ENCODE measurements at regions not wholly inside any gene's neighbourhood (a gene's known extent, or its start where the extent isn't known, plus 50 kb on each side); places are given as distances from the start of the nearest gene placed in this dataset.
A peak's percentile ranks its signal among the peaks of the same experiment; 100 is the strongest.

DNA sequence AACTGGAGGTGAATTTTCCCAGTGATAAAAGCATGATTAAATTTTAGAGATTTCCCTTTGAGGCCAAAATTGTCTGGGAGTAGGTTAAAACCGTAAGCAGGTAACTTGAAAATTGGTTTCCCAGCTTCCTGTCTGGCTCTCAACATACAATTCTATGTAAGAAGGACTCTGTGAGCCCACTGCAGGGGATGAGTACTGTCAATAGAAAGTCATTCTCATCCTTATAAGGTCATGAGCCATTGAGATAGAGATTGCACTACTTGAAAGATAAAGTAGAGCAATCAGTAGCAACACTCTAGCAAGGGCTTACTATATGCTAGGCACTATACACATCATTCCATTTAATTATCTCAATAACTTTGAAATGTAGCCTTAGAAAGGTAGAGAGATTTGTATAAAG lies 225.6 kb upstream of the HMGA2 start:
- no peak for DNase-seq

DNA sequence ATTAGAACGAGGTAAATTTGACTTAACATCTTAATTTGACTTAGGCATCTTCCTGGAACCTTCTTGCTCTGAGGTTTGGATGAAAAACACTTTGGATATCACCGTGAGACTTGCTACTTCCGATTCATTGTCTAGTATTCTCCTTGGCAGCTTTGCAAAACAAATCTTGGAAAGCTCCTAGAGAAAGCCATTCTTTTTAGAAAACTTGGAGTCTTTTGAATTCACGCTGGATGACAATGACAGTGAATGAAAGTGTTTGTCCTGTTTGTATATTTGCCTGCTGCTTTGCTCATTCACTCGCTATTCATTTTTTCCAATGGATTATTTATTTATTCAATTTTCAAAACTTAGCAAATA lies 222.1 kb upstream of the HMGA2 start:
- DNase-seq = no peak

DNA sequence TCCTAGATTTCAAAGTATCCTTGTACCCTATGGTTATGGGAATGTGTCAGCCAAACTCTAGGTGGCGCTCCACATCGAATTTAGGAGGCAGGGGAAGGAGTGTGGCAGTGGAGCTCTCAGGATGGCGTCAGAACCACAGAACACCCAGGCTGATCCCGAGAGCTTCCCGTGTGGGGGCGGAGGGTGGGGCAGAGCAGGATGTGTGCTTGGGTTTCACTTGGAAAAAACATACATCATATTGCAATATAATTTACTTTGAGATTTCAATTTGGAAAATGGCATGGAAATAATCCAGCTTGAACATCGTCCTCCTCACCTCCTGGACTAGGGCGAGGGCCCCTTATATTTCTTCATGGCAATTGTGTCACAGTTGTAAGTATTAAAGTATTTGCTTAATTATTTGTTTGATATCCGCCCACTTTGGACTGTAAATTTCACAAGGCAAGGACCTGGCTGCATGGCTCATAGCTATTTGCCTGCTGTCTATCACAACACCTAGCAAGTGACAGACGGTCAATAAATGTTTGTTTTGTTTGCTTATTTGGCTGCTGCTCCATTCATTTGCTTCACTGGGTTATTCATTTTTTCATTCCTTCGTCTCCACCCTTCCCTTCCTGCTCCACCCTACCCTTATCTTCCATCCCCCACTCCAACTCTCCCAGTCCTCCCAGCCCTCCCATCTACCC lies 221.5 kb upstream of the HMGA2 start:
- peak in 1 of 4 experiments; percentile 2 for DNase-seq

DNA sequence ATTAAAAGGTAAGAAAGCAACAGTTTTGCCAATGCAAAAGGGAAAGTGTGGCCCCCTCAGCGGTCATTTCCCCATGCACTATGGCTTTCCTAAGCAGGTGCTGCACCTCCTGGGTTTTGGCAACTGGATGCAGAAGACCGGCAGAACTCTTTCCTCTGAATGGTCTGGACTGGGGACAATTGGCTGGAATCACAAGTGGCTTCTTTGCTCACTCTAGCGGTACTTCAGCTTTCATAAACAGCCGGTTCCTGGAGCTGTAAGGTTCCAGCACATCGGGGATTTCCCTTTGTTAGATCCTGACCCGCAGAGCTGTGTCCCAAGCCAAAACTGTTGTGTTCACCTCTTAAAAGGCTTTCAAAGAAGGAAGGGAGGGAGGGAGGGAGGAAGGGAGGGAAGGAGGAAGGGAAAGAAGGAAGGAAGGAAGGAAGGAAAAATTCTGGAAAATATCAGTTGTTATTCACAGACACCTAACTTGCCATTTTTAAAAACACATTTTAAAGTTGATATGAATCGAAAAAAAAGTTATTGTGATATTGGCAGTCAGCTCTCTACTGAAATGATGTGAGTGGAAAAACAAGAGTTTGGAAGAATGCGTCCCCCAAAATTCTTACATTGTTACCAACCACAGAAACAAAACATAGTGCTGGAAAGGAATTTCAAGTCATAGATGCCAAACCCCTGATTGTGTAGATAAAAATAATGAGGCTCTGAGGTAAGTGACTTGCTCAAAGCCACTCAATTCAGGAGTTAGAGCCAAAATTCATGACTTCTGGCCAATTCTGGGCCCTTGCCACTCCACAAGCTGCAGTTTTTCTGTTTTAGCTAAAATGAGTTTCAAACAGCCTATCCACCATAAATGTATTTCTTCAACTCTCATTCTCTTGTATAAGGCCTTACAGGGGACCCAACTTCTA lies 220.6 kb upstream of the HMGA2 start:
- DNase-seq = no peak

DNA sequence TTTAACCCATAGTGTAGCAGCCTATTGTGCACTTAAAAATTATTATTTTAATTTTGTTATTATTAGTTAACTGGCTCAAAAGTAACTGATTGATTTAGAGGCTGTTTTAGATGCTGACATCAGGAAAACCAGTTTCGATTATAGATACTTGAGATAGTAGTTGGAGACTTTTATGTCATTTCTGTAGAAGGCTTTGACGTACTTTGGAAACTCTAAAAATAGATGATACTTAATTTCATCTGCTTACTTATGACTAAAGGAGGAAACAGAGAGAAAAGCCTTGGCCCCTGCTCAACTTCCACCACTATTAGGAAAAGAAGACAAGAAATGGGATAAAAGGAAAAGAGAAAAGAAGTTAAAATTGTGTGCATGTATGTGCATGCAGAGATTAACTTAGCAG lies 219.3 kb upstream of the HMGA2 start:
- no peak for DNase-seq

DNA sequence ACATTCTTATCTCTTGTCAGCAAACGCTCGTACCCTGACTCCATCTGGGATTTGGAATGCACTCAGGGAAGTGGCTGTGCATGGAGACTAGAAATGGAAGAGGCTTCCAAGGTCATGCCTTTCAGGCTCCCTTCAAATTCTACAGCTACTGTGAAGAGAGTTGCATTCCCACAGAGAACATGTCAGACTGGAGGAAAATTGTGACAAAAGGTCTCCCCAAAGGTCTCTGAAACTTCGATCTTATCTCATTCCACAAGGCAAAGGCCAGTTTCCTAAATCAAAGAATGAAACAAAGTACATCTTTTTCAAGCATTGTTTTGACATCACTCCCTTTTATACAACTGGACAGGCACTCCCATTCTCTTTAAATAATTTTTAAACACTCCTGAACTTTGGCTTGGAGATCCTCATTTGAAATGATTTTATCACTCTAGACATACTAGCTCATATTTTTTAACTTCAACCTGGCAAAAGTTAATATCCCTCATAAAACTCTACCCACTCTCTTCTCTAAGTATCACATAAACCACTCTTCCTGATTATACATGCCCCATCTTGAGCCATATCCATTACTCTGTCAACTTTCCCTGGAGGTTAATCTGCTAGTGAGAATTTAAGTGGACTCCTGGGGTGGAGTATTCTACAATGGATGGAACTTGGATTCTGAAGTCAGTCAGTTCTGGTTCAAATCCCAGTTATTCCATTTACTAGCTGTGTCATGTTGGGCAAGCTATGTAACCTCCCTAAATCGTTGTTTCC lies 218.1 kb upstream of the HMGA2 start:
- no peak for DNase-seq

DNA sequence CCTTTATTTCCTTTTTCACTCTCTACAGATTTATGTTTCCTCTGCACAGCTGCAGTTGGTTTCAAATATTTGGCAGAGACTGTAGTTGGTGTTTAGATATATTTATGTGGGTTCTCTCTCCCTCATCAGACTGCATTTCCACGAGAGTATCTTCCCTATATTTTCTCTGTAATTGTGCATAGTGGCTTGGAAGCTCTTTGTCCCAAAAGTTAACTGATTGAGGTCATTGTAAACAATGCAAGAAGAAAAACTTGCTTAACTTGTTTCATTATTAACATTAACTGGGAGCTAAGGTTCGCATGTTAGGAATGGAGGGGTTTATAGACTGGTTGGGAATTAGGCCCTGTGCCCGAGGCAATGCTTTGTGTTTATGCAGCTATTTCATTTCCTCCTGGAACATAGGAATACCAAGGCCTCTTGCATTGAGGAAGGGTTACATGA lies 216.9 kb upstream of the HMGA2 start:
- no peak for DNase-seq

DNA sequence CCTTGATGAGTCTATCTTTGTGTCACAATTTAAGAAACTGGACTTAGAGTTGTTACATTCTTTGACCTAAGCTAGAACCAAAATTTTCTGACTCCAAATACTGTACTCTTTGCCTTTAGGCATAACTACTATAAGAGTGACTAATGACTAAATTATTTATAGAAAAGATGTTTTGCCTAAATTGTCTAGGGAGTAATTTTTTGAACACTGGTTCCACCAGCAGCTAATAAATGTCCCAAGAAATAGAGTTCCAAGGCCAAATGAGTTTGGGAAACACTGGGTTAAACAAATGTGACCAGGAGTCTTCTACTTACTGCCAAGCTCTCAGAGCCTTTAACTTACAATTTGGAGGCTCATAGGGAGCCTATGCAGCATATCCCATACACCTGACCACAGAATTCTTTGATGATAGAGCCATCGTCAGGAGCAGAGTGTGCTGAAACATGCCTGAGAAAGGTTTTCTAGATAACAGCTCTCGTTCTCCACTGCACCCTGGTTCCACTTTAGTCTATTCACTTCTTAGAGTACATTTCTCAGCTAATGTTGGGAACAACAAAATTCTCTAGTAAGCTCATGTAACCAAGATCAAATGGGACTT lies 215.9 kb upstream of the HMGA2 start:
- no peak for DNase-seq

DNA sequence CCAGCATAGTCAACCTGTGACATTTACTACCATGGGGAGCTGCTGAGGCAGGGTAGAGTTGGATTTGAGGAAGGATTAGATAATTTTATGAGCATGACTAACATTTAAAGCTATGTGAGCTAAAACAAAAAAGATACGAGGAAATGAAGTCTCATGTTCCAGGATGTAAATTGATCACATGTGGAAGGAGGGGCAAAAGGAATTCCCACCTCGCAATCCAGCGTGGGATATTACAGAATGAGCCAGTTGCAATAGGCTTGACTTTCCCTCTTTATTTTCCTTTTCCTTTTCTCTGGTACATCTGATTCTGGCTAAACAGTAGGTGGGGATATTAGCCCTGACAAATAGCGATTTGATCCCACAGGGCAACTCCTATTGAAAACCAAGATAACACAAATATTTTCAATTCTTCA lies 214.9 kb upstream of the HMGA2 start:
- DNase-seq = no peak

DNA sequence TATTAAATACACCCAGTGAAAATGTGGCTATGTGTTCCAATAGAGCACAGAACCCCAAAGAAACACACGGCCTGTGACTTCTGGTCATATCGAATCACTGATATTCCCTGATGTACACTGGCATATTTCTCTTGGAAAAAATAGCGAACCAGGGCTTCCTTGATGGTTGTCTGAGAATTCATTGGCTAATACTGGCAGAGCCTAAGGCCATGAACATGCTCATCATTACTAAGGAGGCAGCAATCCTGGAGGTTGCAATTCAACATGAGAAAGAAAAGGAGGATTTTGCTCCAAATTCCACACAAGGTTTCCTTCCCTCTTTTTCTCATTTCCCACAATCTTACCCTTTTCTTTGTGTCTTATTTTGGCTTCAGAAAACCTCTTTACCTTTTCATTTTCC lies 212.9 kb upstream of the HMGA2 start:
- DNase-seq = no peak

DNA sequence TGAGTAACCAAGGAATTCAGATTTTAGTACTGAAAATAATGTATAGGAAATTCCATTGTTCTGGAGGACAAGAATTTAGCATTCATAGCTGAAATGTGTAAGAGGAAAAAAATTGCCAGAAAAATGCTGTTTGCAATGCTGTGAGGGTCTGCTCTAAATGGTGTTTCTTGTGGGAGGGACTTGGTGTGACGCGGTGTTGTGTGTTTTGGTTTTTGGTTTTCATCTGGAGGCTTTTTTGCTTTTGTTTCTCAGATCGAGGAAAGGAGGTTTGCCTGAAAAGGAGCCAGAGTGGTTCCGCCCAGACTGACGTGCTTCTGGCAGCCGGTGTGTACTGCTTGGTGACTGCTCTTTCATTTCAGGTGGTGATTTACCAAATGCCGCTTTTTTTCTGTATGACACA lies 211.8 kb upstream of the HMGA2 start:
- no peak for DNase-seq

DNA sequence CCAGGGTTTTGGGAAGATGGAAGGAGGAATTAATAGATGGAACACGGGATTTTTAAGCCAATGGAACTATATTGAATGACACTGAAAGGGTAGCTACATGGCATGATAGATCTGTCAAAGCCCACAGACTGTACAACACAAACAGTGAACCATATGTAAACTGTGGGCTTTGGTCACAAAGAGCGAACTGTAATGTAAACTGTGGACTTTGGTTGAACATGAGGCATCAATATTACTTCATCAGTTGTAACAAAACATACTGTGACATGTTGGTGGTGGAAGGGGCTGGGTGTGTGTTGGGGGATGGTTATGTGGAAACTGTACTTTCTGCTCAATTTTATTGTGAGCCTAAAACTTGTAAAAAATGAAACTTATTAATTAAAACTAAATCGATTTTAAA lies 210.6 kb upstream of the HMGA2 start:
- DNase-seq = no peak

DNA sequence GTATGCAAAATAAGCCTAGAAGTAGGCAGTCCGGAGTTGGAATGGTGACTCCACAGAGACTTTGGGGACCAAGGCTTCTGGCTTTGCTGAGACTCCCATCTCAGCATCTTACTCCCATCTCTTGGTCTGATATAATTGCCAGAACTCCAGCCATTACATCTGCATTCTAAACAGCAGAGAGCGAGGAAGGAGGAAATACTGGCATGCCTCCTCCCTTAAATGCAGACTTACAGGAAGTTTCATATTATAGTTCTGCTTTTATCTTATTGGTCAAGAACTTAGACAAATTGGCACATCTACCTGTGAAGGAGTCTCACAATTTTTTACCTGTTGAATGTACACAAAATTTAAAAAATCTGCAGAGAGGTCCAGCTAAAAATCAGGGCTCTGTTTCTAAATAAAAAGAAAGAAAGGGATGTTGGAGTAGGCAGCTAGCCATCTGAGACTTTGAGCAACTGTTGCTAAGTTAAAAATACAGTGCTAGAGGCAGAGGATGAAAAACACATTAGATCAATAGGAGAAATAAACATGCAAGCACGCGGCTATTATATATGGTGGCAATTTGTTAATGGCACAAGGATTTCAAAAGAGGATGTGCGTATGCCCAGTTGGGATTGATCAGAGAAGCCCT lies 209.9 kb upstream of the HMGA2 start:
- no peak for DNase-seq

DNA sequence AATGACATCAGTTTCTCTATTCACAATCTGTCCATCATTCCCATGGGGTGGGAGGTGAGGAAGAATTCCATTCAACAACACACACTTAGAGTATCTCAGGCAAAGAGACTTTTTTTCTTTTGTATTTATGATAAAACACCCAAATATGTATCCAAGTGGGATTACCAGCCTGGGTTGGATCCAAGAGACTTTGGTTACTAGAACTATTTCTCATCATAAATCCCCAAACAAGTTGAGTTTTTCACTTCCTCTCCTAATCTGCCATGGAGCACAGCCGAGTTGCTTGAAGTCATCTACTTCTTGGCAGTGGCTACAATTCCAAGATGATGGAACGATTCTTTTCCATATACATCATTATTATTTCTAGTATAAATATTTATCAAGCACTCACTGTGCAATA lies 209.2 kb upstream of the HMGA2 start:
- DNase-seq = no peak

DNA sequence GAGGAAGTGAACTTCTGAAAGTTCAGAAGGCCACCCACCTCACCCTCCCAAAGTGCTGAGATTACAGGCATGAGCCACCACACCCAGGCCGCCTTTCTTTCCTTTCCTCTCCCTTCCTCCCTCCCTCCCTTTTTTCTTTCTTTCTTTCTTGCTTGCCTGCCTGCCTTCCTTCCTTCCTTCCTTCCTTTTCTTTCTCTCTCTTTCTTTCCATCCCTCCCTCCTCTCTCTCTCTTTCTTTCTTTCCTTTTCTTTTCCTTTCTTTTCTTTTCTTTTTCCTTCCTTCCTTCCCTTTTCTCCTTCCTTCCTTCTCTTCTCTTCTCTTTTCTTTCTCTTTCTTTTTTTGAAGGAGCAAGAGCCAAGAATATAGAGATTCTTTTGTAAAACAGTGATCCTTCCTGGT lies 208.3 kb upstream of the HMGA2 start:
- no peak for DNase-seq

DNA sequence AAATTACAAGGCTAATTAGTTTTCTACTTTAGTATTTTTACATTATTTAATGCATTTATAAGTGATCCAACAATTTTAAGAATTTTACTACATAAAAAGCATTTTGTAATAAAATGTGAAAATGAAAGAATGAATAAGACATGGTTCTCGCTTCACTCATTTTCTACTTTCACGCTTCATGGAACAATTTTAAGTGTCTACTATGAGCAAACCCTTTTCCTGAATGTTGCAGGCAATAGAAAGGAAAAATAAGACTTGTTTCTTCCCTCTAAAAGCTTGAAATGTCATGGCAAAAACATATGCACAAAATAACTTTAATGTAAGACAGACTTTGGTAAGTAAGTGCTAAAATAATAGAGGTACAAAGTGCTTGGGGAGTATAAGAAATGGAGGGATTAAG lies 205.7 kb upstream of the HMGA2 start:
- DNase-seq = no peak

DNA sequence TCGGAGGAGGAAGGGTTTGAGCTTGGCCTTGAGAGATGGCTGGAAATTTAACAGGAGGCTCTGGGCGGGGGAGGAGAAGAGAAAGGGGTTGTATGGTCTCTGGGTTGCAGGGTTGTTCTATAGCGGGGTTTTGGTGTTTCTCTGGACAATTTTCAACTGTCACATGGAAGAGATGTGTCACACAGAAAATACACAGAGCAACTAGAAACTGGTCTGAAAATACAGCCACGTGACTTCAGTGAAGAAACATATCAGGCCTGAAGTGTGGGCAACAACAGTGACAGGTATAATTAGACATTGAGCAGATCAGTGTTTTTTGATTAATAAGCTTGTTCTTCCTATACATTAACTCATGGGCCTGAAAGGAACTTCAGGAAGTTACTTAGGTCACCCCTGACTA lies 205.3 kb upstream of the HMGA2 start:
- DNase-seq = no peak

DNA sequence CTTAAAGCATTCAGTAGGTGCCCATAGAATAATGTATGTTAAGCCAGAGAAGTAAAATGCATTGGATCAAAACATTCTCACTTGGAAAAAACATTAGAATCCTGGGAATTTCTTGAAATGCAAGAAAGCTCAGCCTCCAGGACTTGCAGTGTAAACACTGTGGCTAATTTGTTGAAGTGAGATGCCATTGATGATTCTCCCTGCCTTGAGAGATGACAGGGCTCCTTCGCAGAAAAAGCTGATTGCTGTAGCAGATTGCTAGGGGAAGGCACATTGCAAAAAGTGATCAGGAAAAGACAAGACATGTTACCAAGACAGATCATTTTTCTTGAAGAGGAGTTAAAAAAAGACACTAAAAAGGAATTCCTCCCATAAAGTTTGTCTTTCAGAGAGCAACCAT lies 204.2 kb upstream of the HMGA2 start:
- no peak for DNase-seq

DNA sequence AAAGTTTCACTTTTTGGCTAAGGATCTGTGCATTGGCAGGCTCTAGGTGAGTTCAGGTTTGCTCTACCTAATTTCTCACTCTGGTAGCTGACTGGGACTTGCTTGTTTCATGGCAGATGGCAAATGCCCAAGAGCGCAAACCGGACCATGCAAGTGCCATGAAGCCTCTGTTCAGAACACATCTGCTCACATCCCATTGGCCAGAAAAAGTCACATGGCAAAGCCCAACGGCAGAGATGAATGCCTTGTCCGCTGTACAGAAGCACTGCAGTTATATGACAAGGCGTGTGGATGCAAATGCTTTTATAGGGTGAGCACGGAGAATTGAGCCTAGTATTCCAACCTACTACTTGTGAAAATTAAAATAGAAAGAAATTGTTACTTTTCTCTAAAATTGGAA lies 202.2 kb upstream of the HMGA2 start:
- no peak for DNase-seq

DNA sequence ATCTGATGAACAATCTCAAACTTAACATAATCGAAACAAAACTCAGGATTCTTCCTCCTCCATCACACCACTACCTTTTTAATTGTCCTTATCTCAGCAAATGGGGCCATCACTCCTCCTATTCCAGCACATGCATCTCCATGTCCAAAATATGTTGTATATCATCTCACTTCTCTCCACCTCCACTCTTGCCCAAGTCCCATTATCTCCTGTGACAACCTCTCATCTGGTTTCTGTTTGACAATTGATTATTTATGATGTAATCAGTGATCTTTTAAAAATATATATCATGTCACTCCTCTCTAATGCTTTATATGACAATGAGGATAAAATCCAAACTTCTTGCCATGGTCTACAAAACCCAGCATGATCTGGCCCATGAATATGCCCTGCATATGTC lies 200.8 kb upstream of the HMGA2 start:
- DNase-seq = no peak

DNA sequence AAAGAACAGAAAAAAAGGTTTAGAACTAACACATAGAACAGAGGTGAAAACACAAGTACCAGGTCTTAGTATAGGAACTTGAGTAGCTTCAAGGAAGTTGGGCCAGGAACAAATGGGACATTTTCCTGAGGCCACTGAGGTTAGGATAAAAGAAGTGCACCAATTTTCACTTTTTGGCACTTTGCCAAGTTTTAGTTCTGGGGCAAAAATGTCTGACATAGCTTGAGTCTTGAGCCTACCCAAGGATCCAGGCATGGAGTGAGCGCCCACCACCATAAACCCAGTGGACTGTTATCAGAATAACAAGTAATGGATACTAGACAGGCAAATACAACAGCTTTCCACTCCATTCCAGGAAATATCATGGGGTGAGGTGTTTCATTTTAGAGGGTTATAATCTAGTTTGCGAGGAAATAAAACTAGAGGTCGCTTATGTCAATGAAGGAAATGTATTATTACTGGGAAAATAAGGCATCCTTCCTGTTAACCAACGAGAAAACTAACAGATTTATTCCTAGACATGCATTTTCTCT lies 199.7 kb upstream of the HMGA2 start:
- no peak for DNase-seq

DNA sequence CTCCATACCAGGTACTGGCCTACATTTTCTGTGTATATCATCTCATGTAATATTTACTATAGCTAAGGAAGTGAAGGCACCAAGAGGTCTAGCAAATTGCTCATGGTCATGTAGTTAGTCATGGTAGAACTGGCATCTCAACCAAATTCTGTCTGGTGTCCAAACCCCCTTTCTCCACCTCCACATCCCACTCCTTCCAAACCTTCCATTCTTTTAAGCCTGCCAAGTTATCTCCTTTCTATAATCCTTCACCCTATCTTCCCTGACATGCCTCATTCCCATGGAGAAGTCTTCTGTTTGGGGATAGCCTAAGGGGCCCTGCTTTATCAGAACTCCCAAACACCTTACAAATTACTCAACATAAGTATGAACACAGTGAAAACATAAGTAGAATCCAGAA lies 196.2 kb upstream of the HMGA2 start:
- no peak for DNase-seq

DNA sequence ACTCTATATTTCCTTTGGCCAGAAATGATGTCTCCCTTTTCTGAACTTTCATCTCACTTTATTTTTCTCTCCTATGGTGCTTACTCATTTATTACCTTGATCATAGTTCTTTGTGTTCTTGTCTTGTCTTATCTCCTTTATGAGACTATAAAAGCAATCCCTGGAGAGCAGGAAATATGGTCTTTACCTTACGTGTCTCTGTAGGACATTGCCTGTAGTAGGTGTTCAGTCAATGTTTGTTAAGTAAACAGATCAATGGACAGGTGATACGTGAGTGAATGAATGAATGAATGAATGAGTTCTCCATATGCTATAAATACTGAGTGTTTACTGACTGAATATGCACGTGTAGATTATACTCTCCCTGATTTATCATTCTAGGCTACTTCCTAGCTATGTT lies 193.7 kb upstream of the HMGA2 start:
- DNase-seq = no peak

Data from activated naive CD4-positive, alpha-beta T cell (primary cell).